IMR-90 (cell line): ENCODE measurements at regions not wholly inside any gene's neighbourhood (a gene's known extent, or its start where the extent isn't known, plus 50 kb on each side); places are given as distances from the start of the nearest gene placed in this dataset.

Experiments used
- ATAC-seq: fragments of 200-7000 bp; cut with Tn5 transposase; 2 replicates; pipeline ENCODE4 v1.9.1; 2020; ENCODE audit warnings: low read depth, mild to moderate bottlenecking, moderate library complexity
- BruUV-seq: library from RNA; stranded (reverse); fragments of 400-500 nt; replicated peaks from 2 replicates; lab custom pipeline; 2021; lab: Mats Ljungman, UMichigan
- CTCF ChIA-PET: fragments of 300-600 bp; formaldehyde crosslinking; extraction: SDS; loops from one replicate; lab custom pipeline; 2021; ENCODE audit warnings: antibody characterized with exemption; lab: Yijun Ruan, JAX
- POLR2A ChIA-PET: fragments of 300-600 bp; sonication (Branson Sonifier 250); formaldehyde crosslinking; loops from one replicate; lab custom pipeline; 2022; ENCODE audit warnings: antibody characterized with exemption; ENCODE audit not compliant: unreplicated experiment; lab: Charles Lee
- DNase-seq: peaks from one replicate; pipeline ENCODE4 v3.0.0; 2013
- H2AFZ ChIP-seq: replicated peaks from 2 replicates; pipeline ENCODE3; 2013; ENCODE audit warnings: low read length, mild to moderate bottlenecking; ENCODE audit not compliant: poor library complexity
- H2AK5ac ChIP-seq: 2 replicates; pipeline ENCODE4 v1.6.1; 2013; ENCODE audit warnings: low read depth, low read length, inconsistent platforms
- H2AK9ac ChIP-seq: replicated peaks from 2 replicates; pipeline ENCODE3; 2013; ENCODE audit warnings: mild to moderate bottlenecking, low read depth, low read length, moderate library complexity; ENCODE audit not compliant: poor library complexity
- H2BK120ac ChIP-seq: 2 replicates; pipeline ENCODE4 v1.6.1; 2013; ENCODE audit warnings: low read depth, low read length, inconsistent platforms
- H2BK15ac ChIP-seq: 3 replicates; pipeline ENCODE4 v1.6.1; 2013; ENCODE audit warnings: low read depth, low read length, inconsistent platforms
- H2BK20ac ChIP-seq: 2 replicates; pipeline ENCODE4 v1.6.1; 2013; ENCODE audit warnings: low read depth, mild to moderate bottlenecking, inconsistent platforms, low read length, moderate library complexity
- H2BK5ac ChIP-seq: 2 replicates; pipeline ENCODE4 v1.6.1; 2013; ENCODE audit warnings: mild to moderate bottlenecking, low read depth, low read length, inconsistent platforms; ENCODE audit not compliant: poor library complexity, severe bottlenecking
- H3K14ac ChIP-seq: replicated peaks from 2 replicates; pipeline ENCODE4 v1.6.1; 2013; ENCODE audit warnings: low read depth, low read length, inconsistent platforms
- H3K18ac ChIP-seq: 2 replicates; pipeline ENCODE4 v1.6.1; 2013; ENCODE audit warnings: low read depth, low read length, control low read depth
- H3K23ac ChIP-seq: 2 replicates; pipeline ENCODE4 v1.6.1; 2013; ENCODE audit warnings: low read depth, low read length, inconsistent platforms
- H3K27ac ChIP-seq: 2 replicates; pipeline ENCODE4 v1.5.1; 2013; ENCODE audit warnings: mild to moderate bottlenecking, control low read depth, low read length; ENCODE audit not compliant: insufficient read depth
- H3K27me3 ChIP-seq: 2 replicates; pipeline ENCODE4 v1.6.1; 2013; ENCODE audit warnings: low read length; ENCODE audit not compliant: control insufficient read depth, insufficient read depth
- H3K36me3 ChIP-seq: 2 replicates; pipeline ENCODE4 v1.6.1; 2013; ENCODE audit warnings: low read length, mixed read lengths; ENCODE audit not compliant: control insufficient read depth, insufficient read depth
- H3K4ac ChIP-seq: 2 replicates; pipeline ENCODE4 v1.6.1; 2013; ENCODE audit warnings: low read depth, low read length, inconsistent platforms
- H3K4me1 ChIP-seq: 2 replicates; pipeline ENCODE4 v1.6.1; 2013; ENCODE audit warnings: low read length, mixed read lengths; ENCODE audit not compliant: control insufficient read depth, insufficient read depth
- H3K4me2 ChIP-seq: 2 replicates; pipeline ENCODE4 v1.6.1; 2013; ENCODE audit warnings: low read depth, mild to moderate bottlenecking, control low read depth, low read length, moderate library complexity
- H3K4me3 ChIP-seq: 2 replicates; pipeline ENCODE4 v1.5.1; 2013; ENCODE audit warnings: low read depth, mild to moderate bottlenecking, control low read depth, low read length, moderate library complexity; ENCODE audit not compliant: insufficient read depth
- H3K56ac ChIP-seq: 2 replicates; pipeline ENCODE4 v1.6.1; 2013; ENCODE audit warnings: low read length, inconsistent platforms; ENCODE audit not compliant: insufficient read depth; ENCODE audit errors: extremely low read depth
- H3K79me1 ChIP-seq, 2 experiments: 2 replicates each; pipeline ENCODE4 v1.6.1; 2013; ENCODE audit warnings: low read length in 2 of 2, inconsistent platforms in 1 of 2, low read depth in 1 of 2
- H3K9ac ChIP-seq: 2 replicates; pipeline ENCODE4 v1.6.1; 2013; ENCODE audit warnings: low read depth, low read length, control low read depth
- H3K9me1 ChIP-seq: 2 replicates; pipeline ENCODE4 v1.6.1; 2013; ENCODE audit warnings: low read length, inconsistent platforms; ENCODE audit not compliant: insufficient read depth
- H3K9me3 ChIP-seq: 2 replicates; pipeline ENCODE4 v1.6.1; 2013; ENCODE audit warnings: low read length; ENCODE audit not compliant: control insufficient read depth, insufficient read depth
- H4K20me1 ChIP-seq: 2 replicates; pipeline ENCODE4 v1.6.1; 2013; ENCODE audit warnings: low read length, inconsistent platforms; ENCODE audit not compliant: insufficient read depth
- H4K5ac ChIP-seq: 2 replicates; pipeline ENCODE4 v1.6.1; 2013; ENCODE audit warnings: mild to moderate bottlenecking, low read depth, low read length, control low read depth
- H4K8ac ChIP-seq, 2 experiments: 2 replicates each; pipeline ENCODE4 v1.6.1; 2013; ENCODE audit warnings: low read depth in 2 of 2, low read length in 2 of 2, control low read depth in 1 of 2, inconsistent platforms in 1 of 2
- H4K91ac ChIP-seq: 2 replicates; pipeline ENCODE4 v1.6.1; 2013; ENCODE audit warnings: low read depth, low read length, inconsistent platforms; ENCODE audit not compliant: insufficient read depth
- RFX5 ChIP-seq: IDR thresholded peaks from 2 replicates; pipeline ENCODE4 v1.8.0; 2012; ENCODE audit warnings: low read depth, mild to moderate bottlenecking, low read length, moderate library complexity
- WGBS, 2 experiments: methylation state at CpG; one replicate each; pipeline versions ENCODE4 v1.1.5 to v1.1.7; 2013; ENCODE audit warnings: missing lambda C conversion rate in 2 of 2; ENCODE audit not compliant: insufficient read length in 1 of 2; ENCODE audit errors: extremely low coverage in 2 of 2; 5-methylcytosine and 5-hydroxymethylcytosine counted together
- dilution Hi-C: fragments of 300-500 bp; cut with HindIII; formaldehyde crosslinking; loops from one replicate; pipeline ENCODE4 v1.14.3; 2018; ENCODE audit warnings: low sequenced_read_pairs; ENCODE audit not compliant: unreplicated experiment
- in situ Hi-C: fragments of 300-500 bp; cut with MboI; formaldehyde crosslinking; loops from 3 replicates; pipeline ENCODE4 v1.14.3; 2019; ENCODE audit warnings: low sequenced_read_pairs, inconsistent platforms, mixed read lengths
- intact Hi-C: fragments of 100-400 bp; cut with micrococcal nuclease; formaldehyde crosslinking; loops from 2 replicates; pipeline ENCODE4 v1.10.0; 2022

DNA sequence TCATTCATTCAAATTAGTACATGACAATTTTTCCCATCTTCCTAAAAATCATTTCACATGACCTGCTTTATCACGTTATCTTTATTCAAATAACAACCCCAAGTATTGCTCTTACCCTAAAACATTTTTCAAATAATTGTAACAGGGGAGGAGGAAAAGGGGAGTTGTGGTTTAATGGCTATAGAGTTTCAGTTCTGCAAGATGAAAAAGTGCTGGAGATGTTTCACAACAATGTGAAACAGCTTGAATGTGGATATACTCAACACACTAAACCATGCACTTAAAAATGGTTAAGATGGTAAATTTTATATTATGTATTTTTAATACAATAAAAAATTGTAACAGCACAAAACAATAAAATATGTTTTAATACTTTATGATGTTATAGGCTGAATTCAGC lies 161.6 kb upstream of the GUCY1A2 start:
- H4K5ac ChIP-seq: no peak overlapping the region
- no peak overlapping the region for H2BK120ac ChIP-seq
- no peak overlapping the region for H4K8ac ChIP-seq
- no TSS peak for BruUV-seq
- no peak overlapping the region for H2BK15ac ChIP-seq
- H3K4ac ChIP-seq: no peak overlapping the region
- no peaks in the 10 kb centered on the region for H3K9me1 ChIP-seq
- no peak for TF ChIP-seq RFX5
- DNase-seq (no peak), ATAC-seq (no peak)
- H3K36me3 ChIP-seq: no peaks in the 10 kb centered on the region
- dilution Hi-C loops (no loop called here), intact Hi-C loops (no loop called here), in situ Hi-C loops (no loop called here)
- H3K56ac ChIP-seq: no peak overlapping the region
- H3K4me3 ChIP-seq: no peak overlapping the region
- no peak overlapping the region for H3K9ac ChIP-seq
- ChIA-PET CTCF (no interaction called here), POLR2A (no interaction called here)
- 100% methylated on average over 1 of the region's 1 CpG; no CpG with 5 or more reads in 1 of the 2 experiments for WGBS, 2 experiments
- H3K23ac ChIP-seq: no peak overlapping the region
- no peak overlapping the region for H3K27ac ChIP-seq
- no peak overlapping the region for H2AK9ac ChIP-seq
- H3K79me1 ChIP-seq: no peaks in the 10 kb centered on the region
- no peak overlapping the region for H4K91ac ChIP-seq
- no peaks in the 10 kb centered on the region for H3K4me1 ChIP-seq
- no peak overlapping the region for H2AFZ ChIP-seq
- H3K18ac ChIP-seq: no peak overlapping the region
- H3K14ac ChIP-seq: no peak overlapping the region
- no peaks in the 10 kb centered on the region for H4K20me1 ChIP-seq
- no peak overlapping the region for H2BK5ac ChIP-seq
- peaks cover 14% of the 10 kb centered on the region for H3K9me3 ChIP-seq
- H3K4me2 ChIP-seq: no peak overlapping the region
- no peaks in the 10 kb centered on the region for H3K27me3 ChIP-seq
- no peak overlapping the region for H2AK5ac ChIP-seq
- no peak overlapping the region for H2BK20ac ChIP-seq
